ENCODE measurements at regions not wholly inside any gene's neighbourhood (a gene's known extent, or its start where the extent isn't known, plus 50 kb on each side); places are given as distances from the start of the nearest gene placed in this dataset.

DNA sequence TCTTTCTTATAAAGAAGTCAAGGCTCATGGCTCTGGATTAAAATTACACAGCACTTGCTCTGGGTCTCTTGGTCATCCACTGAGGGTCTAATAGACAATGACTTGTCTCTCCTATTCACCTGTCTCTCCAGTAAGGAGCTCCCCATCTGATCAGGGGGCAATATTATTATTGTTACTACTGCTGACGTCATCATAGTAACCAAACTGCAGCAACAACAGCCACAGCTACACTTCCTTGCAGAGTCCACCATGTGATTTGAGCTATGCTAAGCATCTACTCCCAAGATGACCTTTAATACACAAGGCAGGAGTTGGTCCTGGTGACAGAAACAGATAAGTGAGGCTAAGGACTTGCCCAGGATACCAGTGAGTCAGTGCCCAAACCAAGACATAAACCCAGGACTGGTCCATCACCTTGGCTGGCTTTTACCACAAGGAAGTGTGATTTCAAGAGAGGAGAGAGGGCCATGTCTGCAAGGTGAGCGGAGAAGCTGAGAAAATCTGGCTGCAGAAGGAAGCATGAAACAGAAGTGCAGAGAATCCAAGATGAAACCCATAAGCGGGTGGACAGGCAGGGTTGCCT lies 602.5 kb downstream of the PTPRU start:
- DNase-seq: no peak

GRCh38 chr1:29836651-29837646 lies 600.6 kb downstream of the PTPRU start:
- no peak for DNase-seq

DNA sequence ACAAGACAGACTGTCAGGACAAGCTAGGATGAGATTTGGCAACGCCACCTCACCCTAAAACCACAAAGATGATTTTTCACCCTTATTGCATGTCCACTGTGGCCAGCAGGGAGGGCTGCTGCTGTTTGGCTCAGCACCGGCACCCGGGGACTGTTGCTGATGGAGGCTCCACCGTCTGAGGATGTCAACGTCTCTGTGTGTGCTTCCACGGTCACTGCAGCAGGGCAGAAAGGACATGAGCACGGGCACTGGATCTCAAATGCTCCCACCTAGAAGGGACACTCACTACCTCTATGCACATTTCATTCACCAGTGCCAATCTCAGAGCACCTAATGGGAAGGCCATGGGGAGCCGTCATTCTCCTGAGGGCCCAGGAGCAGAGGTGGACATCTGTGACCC lies 599.6 kb downstream of the PTPRU start:
- no peak for DNase-seq

- no peak for DNase-seq
Observed at GRCh38 chr1:29835406-29835805, 599.1 kb downstream of the PTPRU start.

DNA sequence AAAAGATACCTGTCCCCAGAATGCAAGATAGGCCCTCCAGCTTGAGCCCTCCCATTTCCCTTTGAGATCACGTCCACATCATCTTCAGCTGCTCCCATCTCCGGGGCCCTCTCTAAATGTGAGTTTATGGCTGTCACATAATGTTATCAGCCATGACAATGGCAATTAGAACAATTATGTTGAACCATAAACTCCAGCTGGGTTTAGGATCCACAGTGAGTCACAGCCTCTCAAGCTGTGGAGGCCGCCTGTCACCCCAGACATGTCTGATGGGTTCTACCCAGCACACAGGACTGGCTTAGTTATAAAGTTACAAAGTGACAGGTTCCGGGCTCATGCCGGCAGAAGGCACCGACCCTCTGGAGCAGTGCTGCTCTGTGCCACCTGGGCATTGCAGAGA lies 597.3 kb downstream of the PTPRU start:
- no peak for DNase-seq

GRCh38 chr1:29832936-29833335 lies 596.6 kb downstream of the PTPRU start:
- DNase-seq: no peak

GRCh38 chr1:29832471-29832870 lies 596.1 kb downstream of the PTPRU start:
- DNase-seq: no peak

GRCh38 chr1:29831500-29832117 lies 595.3 kb downstream of the PTPRU start:
- DNase-seq: no peak

GRCh38 chr1:29830916-29831315 lies 594.6 kb downstream of the PTPRU start:
- no peak for DNase-seq

DNA sequence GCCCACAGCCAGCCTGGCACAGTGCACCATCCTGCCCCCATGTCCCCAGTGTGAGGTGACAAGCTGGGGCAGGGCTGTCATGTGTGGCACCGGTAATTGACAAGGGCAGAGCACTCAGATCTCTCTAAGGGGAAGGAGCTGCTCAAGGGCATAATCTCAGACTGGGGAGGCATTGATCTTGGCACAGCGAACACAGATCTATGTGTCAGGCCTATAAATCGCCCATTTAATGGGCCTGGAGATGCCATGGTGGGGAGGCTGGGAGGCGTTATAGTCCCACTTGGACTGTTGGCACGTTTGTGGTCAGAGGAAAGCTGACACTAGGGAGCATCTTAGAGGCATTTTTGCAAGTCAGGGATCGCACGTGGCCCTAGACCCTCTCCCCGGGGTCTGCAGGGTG lies 594.1 kb downstream of the PTPRU start:
- DNase-seq: no peak

GRCh38 chr1:29829448-29830344 lies 593.4 kb downstream of the PTPRU start:
- no peak for DNase-seq

GRCh38 chr1:29828526-29829447 lies 592.5 kb downstream of the PTPRU start:
- DNase-seq: no peak

- DNase-seq: no peak
Observed at GRCh38 chr1:29827801-29828525, 591.6 kb downstream of the PTPRU start.

DNA sequence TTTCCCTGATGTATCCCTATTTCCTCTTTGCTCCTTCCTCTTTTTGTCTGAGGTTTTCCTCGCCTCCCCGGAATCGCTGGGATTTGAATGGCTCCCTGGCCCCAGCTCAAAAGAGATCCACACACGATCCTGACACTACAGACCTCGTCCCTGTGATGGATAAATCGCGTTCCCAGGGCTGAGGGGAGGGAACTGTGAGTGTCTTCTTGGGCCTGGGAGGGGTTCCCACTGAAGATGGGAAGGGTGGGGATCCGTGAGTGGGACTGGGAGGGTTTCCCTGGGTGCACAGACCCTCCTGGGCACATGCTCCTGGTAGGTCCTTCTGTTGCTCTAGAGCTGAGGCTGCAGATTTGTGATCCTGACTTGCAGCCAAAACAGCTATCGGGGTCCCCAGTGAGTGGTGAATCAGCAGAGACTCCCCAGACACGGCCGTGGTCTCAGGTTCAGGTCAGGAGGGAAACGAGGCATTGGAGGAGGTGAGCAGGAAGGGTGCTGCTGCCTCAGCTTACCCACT lies 591.0 kb downstream of the PTPRU start:
- DNase-seq: no peak

GRCh38 chr1:29826646-29827045 lies 590.3 kb downstream of the PTPRU start:
- no peak for DNase-seq

- no peak for DNase-seq
Observed at GRCh38 chr1:29825941-29826415, 589.7 kb downstream of the PTPRU start.

GRCh38 chr1:29825274-29825940 lies 589.1 kb downstream of the PTPRU start:
- no peak for DNase-seq

- DNase-seq: no peak
Observed at GRCh38 chr1:29824511-29825273, 588.4 kb downstream of the PTPRU start.

- DNase-seq: no peak
Observed at GRCh38 chr1:29824025-29824424, 587.7 kb downstream of the PTPRU start.

All from fibroblast of skin of right quadriceps (primary cell).